WTC11 (cell line): ENCODE measurements at regions not wholly inside any gene's neighbourhood (a gene's known extent, or its start where the extent isn't known, plus 50 kb on each side); places are given as distances from the start of the nearest gene placed in this dataset.

ENCODE experiments used
- ATAC-seq: fragments of 200-7000 bp; cut with Tn5 transposase; 2 replicates; pipeline ENCODE4 v1.10.0; 2021; ENCODE audit warnings: mild to moderate bottlenecking, moderate library complexity
- CTCF ChIA-PET: fragments of 300-600 bp; sonication (Branson Sonifier 250); formaldehyde crosslinking; loops from one replicate; lab custom pipeline; 2021; ENCODE audit warnings: antibody characterized with exemption; lab: Charles Lee
- POLR2A ChIA-PET: fragments of 350-600 bp; sonication (Branson Sonifier 250); formaldehyde crosslinking; loops from one replicate; lab custom pipeline; 2021; ENCODE audit warnings: antibody characterized with exemption; lab: Charles Lee
- DNase-seq: peaks from one replicate; pipeline ENCODE4 v3.0.0; 2021; ENCODE audit warnings: low spot score
- H3K27ac Mint-ChIP-seq: 2 replicates; pipeline ENCODE4 v1.8.0; 2021; ENCODE audit warnings: mixed read lengths
- H3K27me3 Mint-ChIP-seq: 2 replicates; pipeline ENCODE4 v1.8.0; 2021; ENCODE audit warnings: low read depth, mild to moderate bottlenecking, moderate library complexity, mixed read lengths
- H3K36me3 Mint-ChIP-seq: 2 replicates; pipeline ENCODE4 v1.8.0; 2021; ENCODE audit warnings: mixed read lengths
- H3K4me1 Mint-ChIP-seq: 2 replicates; pipeline ENCODE4 v1.8.0; 2022; ENCODE audit warnings: mixed read lengths
- H3K4me3 Mint-ChIP-seq: 2 replicates; pipeline ENCODE4 v1.8.0; 2021; ENCODE audit warnings: mild to moderate bottlenecking, moderate library complexity, mixed read lengths
- H3K9me3 Mint-ChIP-seq: 2 replicates; pipeline ENCODE4 v1.8.0; 2021; ENCODE audit warnings: mixed read lengths
- ATF3 ChIP-seq: sonication (generic); formaldehyde crosslinking; conservative IDR thresholded peaks from 2 replicates; pipeline ENCODE4 v1.8.1; 2022; ENCODE audit warnings: mild to moderate bottlenecking, missing genetic modification reagents
- ATF6 ChIP-seq: sonication (generic); formaldehyde crosslinking; IDR thresholded peaks from 2 replicates; pipeline ENCODE4 v1.8.1; 2023; ENCODE audit warnings: mild to moderate bottlenecking, missing genetic modification reagents
- ELF4 ChIP-seq: sonication (generic); formaldehyde crosslinking; IDR thresholded peaks from 2 replicates; pipeline ENCODE4 v1.8.1; 2022; ENCODE audit warnings: low read depth, mild to moderate bottlenecking, moderate library complexity, missing genetic modification reagents
- FOXP4 ChIP-seq: sonication (generic); formaldehyde crosslinking; IDR thresholded peaks from 2 replicates; pipeline ENCODE4 v1.8.0; 2022; ENCODE audit warnings: mild to moderate bottlenecking, missing genetic modification reagents
- GTF2I ChIP-seq: fragments of 250-450 bp; sonication (Bioruptor Pico); conservative IDR thresholded peaks from 2 replicates; pipeline ENCODE4 v1.4.0; 2021; ENCODE audit warnings: mild to moderate bottlenecking
- IRF2 ChIP-seq: sonication (generic); formaldehyde crosslinking; IDR thresholded peaks from 2 replicates; pipeline ENCODE4 v1.8.0; 2022; ENCODE audit warnings: low read depth, missing genetic modification reagents, borderline replicate concordance
- KAT7 ChIP-seq: sonication (generic); formaldehyde crosslinking; IDR thresholded peaks from 2 replicates; pipeline ENCODE4 v1.8.1; 2023; ENCODE audit warnings: missing genetic modification reagents, mild to moderate bottlenecking, borderline replicate concordance
- NR1H2 ChIP-seq: sonication (generic); formaldehyde crosslinking; IDR thresholded peaks from 2 replicates; pipeline ENCODE4 v1.9.0; 2021; ENCODE audit warnings: mild to moderate bottlenecking, moderate library complexity, missing genetic modification reagents
- NR2C2 ChIP-seq: sonication (generic); formaldehyde crosslinking; IDR thresholded peaks from 2 replicates; pipeline ENCODE4 v1.8.0; 2022; ENCODE audit warnings: mild to moderate bottlenecking, missing genetic modification reagents
- TEAD1 ChIP-seq: sonication (generic); formaldehyde crosslinking; IDR thresholded peaks from 2 replicates; pipeline ENCODE4 v1.8.0; 2022; ENCODE audit warnings: mild to moderate bottlenecking, missing genetic modification reagents
- TP53 ChIP-seq: sonication (generic); formaldehyde crosslinking; IDR thresholded peaks from 2 replicates; pipeline ENCODE4 v1.8.1; 2023; ENCODE audit warnings: mild to moderate bottlenecking, missing genetic modification reagents
- ZNF121 ChIP-seq: sonication (generic); formaldehyde crosslinking; IDR thresholded peaks from 2 replicates; pipeline ENCODE4 v1.8.0; 2023; ENCODE audit warnings: missing genetic modification reagents
- ZNF263 ChIP-seq: sonication (generic); formaldehyde crosslinking; IDR thresholded peaks from 2 replicates; pipeline ENCODE4 v1.8.1; 2022; ENCODE audit warnings: low read depth, mild to moderate bottlenecking, moderate library complexity, missing genetic modification reagents
- ZNF423 ChIP-seq: fragments of 250-450 bp; sonication (Bioruptor Pico); IDR thresholded peaks from 2 replicates; pipeline ENCODE4 v2.1.2; 2022; ENCODE audit warnings: mild to moderate bottlenecking, moderate library complexity
- ZNF512 ChIP-seq: sonication (generic); formaldehyde crosslinking; IDR thresholded peaks from 2 replicates; pipeline ENCODE4 v1.8.1; 2022; ENCODE audit warnings: missing genetic modification reagents, borderline replicate concordance
- TF ChIP-seq, protein P1 (sequence below): sonication (generic); formaldehyde crosslinking; IDR thresholded peaks from 2 replicates; pipeline ENCODE4 v1.8.0; 2022; ENCODE audit warnings: mild to moderate bottlenecking, missing genetic modification reagents
- TF ChIP-seq, protein P2 (sequence below): sonication (generic); formaldehyde crosslinking; IDR thresholded peaks from 2 replicates; pipeline ENCODE4 v1.8.1; 2023; ENCODE audit warnings: mild to moderate bottlenecking, missing genetic modification reagents, moderate library complexity
- TF ChIP-seq, protein P3 (sequence below): fragments of 250-450 bp; sonication (Bioruptor Pico); IDR thresholded peaks from 2 replicates; pipeline ENCODE4 v2.1.2; 2022; ENCODE audit warnings: mild to moderate bottlenecking, moderate library complexity
- TF ChIP-seq, protein P4 (sequence below): sonication (generic); formaldehyde crosslinking; IDR thresholded peaks from 2 replicates; pipeline ENCODE4 v1.8.0; 2023; ENCODE audit warnings: missing genetic modification reagents, mild to moderate bottlenecking, borderline replicate concordance
- TF ChIP-seq, protein P5 (sequence below): sonication (generic); formaldehyde crosslinking; IDR thresholded peaks from 2 replicates; pipeline ENCODE4 v1.8.1; 2022; ENCODE audit warnings: mild to moderate bottlenecking, moderate library complexity, missing genetic modification reagents

DNA sequence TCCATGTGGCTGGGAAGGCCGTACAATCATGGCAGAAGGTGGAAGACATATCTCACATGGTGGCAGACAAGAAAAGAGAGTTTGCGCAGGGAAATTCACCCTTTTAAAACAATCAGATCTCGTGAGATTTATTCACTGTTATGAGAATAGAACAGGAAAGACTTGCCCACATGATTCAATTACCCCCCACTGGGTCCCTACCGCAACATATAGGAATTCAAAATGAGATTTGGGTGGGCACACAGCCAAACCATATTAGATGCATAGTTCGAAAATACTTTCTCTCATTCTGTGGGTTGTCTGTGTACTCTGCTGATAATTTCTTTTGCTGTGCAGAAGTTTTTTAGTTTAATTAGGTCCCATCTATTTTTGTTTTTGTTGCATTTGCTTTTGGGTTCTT lies 990.3 kb downstream of the PLA2G4A start:
- no peak for ATAC-seq

GRCh38 chr1:187836557-187836956 lies 1007.8 kb downstream of the PLA2G4A start:
- Mint-ChIP-seq H3K9me3 (peaks cover 14% of the 10 kb centered on the region), H3K4me1 (no peaks in the 10 kb centered on the region), H3K27me3 (no peaks in the 10 kb centered on the region), H3K27ac (no peak overlapping the region), H3K4me3 (no peak overlapping the region), H3K36me3 (peaks cover 8% of the 10 kb centered on the region)
- ChIA-PET CTCF (no interaction called here), POLR2A (no interaction called here)
- ATAC-seq (no peak), DNase-seq (no peak)
- TF ChIP-seq ATF3 (CRISPR knock-in tag) (no peak), ZNF512 (CRISPR knock-in tag) (no peak), ZNF423 (CRISPR knock-in tag) (no peak), ATF6 (CRISPR knock-in tag) (no peak), NR1H2 (no peak), TP53 (CRISPR knock-in tag) (no peak), NR2C2 (no peak), ELF4 (no peak), TEAD1 (no peak), KAT7 (no peak), GTF2I (CRISPR knock-in tag) (no peak), IRF2 (no peak), ZNF263 (CRISPR knock-in tag) (no peak), FOXP4 (CRISPR knock-in tag) (no peak)
- TF ChIP-seq, protein P1, sequence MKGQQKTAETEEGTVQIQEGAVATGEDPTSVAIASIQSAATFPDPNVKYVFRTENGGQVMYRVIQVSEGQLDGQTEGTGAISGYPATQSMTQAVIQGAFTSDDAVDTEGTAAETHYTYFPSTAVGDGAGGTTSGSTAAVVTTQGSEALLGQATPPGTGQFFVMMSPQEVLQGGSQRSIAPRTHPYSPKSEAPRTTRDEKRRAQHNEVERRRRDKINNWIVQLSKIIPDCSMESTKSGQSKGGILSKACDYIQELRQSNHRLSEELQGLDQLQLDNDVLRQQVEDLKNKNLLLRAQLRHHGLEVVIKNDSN (CRISPR knock-in tag): no peak
- TF ChIP-seq, protein P2, sequence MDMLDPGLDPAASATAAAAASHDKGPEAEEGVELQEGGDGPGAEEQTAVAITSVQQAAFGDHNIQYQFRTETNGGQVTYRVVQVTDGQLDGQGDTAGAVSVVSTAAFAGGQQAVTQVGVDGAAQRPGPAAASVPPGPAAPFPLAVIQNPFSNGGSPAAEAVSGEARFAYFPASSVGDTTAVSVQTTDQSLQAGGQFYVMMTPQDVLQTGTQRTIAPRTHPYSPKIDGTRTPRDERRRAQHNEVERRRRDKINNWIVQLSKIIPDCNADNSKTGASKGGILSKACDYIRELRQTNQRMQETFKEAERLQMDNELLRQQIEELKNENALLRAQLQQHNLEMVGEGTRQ (CRISPR knock-in tag): no peak
- TF ChIP-seq, protein P3, sequence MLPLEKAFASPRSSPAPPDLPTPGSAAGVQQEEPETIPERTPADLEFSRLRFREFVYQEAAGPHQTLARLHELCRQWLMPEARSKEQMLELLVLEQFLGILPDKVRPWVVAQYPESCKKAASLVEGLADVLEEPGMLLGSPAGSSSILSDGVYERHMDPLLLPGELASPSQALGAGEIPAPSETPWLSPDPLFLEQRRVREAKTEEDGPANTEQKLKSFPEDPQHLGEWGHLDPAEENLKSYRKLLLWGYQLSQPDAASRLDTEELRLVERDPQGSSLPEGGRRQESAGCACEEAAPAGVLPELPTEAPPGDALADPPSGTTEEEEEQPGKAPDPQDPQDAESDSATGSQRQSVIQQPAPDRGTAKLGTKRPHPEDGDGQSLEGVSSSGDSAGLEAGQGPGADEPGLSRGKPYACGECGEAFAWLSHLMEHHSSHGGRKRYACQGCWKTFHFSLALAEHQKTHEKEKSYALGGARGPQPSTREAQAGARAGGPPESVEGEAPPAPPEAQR (CRISPR knock-in tag): no peak
- TF ChIP-seq, protein P4, sequence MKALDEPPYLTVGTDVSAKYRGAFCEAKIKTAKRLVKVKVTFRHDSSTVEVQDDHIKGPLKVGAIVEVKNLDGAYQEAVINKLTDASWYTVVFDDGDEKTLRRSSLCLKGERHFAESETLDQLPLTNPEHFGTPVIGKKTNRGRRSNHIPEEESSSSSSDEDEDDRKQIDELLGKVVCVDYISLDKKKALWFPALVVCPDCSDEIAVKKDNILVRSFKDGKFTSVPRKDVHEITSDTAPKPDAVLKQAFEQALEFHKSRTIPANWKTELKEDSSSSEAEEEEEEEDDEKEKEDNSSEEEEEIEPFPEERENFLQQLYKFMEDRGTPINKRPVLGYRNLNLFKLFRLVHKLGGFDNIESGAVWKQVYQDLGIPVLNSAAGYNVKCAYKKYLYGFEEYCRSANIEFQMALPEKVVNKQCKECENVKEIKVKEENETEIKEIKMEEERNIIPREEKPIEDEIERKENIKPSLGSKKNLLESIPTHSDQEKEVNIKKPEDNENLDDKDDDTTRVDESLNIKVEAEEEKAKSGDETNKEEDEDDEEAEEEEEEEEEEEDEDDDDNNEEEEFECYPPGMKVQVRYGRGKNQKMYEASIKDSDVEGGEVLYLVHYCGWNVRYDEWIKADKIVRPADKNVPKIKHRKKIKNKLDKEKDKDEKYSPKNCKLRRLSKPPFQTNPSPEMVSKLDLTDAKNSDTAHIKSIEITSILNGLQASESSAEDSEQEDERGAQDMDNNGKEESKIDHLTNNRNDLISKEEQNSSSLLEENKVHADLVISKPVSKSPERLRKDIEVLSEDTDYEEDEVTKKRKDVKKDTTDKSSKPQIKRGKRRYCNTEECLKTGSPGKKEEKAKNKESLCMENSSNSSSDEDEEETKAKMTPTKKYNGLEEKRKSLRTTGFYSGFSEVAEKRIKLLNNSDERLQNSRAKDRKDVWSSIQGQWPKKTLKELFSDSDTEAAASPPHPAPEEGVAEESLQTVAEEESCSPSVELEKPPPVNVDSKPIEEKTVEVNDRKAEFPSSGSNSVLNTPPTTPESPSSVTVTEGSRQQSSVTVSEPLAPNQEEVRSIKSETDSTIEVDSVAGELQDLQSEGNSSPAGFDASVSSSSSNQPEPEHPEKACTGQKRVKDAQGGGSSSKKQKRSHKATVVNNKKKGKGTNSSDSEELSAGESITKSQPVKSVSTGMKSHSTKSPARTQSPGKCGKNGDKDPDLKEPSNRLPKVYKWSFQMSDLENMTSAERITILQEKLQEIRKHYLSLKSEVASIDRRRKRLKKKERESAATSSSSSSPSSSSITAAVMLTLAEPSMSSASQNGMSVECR (CRISPR knock-in tag): no peak
- TF ChIP-seq, protein P5, sequence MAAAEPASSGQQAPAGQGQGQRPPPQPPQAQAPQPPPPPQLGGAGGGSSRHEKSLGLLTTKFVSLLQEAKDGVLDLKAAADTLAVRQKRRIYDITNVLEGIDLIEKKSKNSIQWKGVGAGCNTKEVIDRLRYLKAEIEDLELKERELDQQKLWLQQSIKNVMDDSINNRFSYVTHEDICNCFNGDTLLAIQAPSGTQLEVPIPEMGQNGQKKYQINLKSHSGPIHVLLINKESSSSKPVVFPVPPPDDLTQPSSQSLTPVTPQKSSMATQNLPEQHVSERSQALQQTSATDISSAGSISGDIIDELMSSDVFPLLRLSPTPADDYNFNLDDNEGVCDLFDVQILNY (CRISPR knock-in tag): no peak

More for the DNA sequence above, 990.3 kb downstream of the PLA2G4A start:
- Mint-ChIP-seq H3K27me3 (no peaks in the 10 kb centered on the region), H3K9me3 (peaks cover 48% of the 10 kb centered on the region), H3K27ac (no peak overlapping the region), H3K36me3 (peaks cover 31% of the 10 kb centered on the region), H3K4me1 (no peaks in the 10 kb centered on the region), H3K4me3 (no peak overlapping the region)
- no peak for TF ChIP-seq ZNF121 (CRISPR knock-in tag)
- DNase-seq: no peak
- CTCF ChIA-PET: no interaction called here
- POLR2A ChIA-PET: no interaction called here
